T-helper 17 cell (primary cell): ENCODE measurements at regions not wholly inside any gene's neighbourhood (a gene's known extent, or its start where the extent isn't known, plus 50 kb on each side); places are given as distances from the start of the nearest gene placed in this dataset.

Experiments
- ATAC-seq: fragments of 150-1000 bp; cut with Tn5 transposase; 2 replicates; pipeline ENCODE4 v1.10.0; 2021; ENCODE audit warnings: mild to moderate bottlenecking, moderate library complexity
- DNase-seq, 3 donors: peaks; one replicate each; pipeline versions ENCODE4 v3.0.0 to v3.0.0-alpha.2; 2020 to 2021
- H3K9me3 ChIP-seq: one replicate; pipeline ENCODE4 v1.7.0; 2013; ENCODE audit warnings: low read length, mild to moderate bottlenecking; ENCODE audit not compliant: control insufficient read depth, poor library complexity, severe bottlenecking
- H3K27ac Mint-ChIP-seq: one replicate; pipeline ENCODE4 v1.8.0; 2022; ENCODE audit warnings: mild to moderate bottlenecking, moderate library complexity, mixed read lengths
- H3K27me3 Mint-ChIP-seq: one replicate; pipeline ENCODE4 v1.8.0; 2022; ENCODE audit warnings: mixed read lengths
- H3K36me3 Mint-ChIP-seq: one replicate; pipeline ENCODE4 v1.8.0; 2022; ENCODE audit warnings: low read depth, mixed read lengths
- H3K4me1 Mint-ChIP-seq: one replicate; pipeline ENCODE4 v1.8.0; 2022; ENCODE audit warnings: mild to moderate bottlenecking, mixed read lengths
- H3K4me3 Mint-ChIP-seq: one replicate; pipeline ENCODE4 v1.8.0; 2022; ENCODE audit warnings: mild to moderate bottlenecking, moderate library complexity, mixed read lengths

DNA sequence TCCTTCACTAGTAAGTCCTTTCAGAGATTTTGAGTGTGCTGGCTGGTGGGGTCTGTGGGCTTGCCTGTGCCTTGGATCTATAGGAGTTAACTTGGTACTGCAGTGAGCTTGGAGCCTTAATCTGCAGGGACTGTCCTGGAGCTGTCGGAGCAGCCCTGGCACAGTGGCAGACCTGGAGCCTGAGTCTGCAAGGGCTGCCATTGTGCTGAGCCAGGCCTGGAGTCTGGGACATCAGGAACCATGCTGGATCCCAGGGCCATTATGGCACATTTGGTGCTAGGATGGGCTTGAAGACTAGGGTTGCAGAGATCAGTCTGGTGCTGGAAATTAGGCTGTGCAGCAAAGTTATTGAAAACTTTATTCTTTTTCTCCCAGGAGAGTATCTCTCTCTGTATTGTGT lies 665.4 kb downstream of the METTL15 start:
- H3K9me3 ChIP-seq, result no peaks in the 10 kb centered on the region
- ATAC-seq, result no peak
- Mint-ChIP-seq H3K27me3 (no peaks in the 10 kb centered on the region), H3K4me1 (no peaks in the 10 kb centered on the region), H3K27ac (no peak overlapping the region), H3K4me3 (no peak overlapping the region), H3K36me3 (no peaks in the 10 kb centered on the region)
- no peak for DNase-seq

DNA sequence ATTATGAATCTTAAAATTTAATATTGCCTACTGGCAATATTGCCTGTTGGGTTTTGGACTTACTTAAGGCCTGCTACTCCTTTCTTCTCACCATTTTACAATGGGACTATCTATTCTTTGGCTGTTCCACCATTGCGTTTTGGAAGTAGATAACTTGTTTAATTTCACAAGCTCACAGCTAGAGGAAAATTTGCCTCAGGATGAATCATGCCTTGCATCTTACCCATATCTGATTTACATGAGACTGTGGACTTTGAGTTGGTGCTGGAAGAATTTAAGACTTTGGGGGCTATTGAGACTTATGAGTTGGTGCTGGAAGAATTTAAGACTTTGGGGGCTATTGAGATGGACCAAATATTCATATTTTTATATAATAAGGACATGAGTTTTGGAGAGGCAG lies 662.6 kb downstream of the METTL15 start:
- H3K27ac Mint-ChIP-seq, result no peak overlapping the region
- no peaks in the 10 kb centered on the region for H3K36me3 Mint-ChIP-seq
- no peaks in the 10 kb centered on the region for H3K4me1 Mint-ChIP-seq
- DNase-seq (no peak), ATAC-seq (no peak)
- no peaks in the 10 kb centered on the region for H3K9me3 ChIP-seq
- H3K4me3 Mint-ChIP-seq, result no peak overlapping the region
- no peaks in the 10 kb centered on the region for H3K27me3 Mint-ChIP-seq

DNA sequence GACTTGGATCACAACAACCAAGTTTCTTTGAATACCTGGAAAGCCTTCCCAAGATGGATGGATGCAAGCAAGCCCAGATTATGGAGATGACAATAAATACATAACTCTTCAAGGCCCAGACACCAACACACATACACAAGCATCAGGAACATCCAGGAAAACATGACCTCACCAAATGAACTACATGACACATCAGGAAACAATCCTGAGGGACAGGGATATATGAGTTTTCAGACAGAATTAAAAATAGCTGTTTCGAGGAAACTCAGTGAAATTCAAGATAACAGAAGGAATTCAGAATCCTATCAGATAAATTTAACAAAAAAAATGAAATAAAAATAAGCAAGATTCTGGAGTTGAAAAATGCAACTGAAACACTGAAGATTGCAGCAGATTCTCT lies 659.4 kb downstream of the METTL15 start:
- Mint-ChIP-seq H3K4me1 (no peaks in the 10 kb centered on the region), H3K36me3 (no peaks in the 10 kb centered on the region), H3K27ac (no peak overlapping the region), H3K4me3 (no peak overlapping the region), H3K27me3 (no peaks in the 10 kb centered on the region)
- DNase-seq, result no peak
- no peak for ATAC-seq
- H3K9me3 ChIP-seq, result no peaks in the 10 kb centered on the region

DNA sequence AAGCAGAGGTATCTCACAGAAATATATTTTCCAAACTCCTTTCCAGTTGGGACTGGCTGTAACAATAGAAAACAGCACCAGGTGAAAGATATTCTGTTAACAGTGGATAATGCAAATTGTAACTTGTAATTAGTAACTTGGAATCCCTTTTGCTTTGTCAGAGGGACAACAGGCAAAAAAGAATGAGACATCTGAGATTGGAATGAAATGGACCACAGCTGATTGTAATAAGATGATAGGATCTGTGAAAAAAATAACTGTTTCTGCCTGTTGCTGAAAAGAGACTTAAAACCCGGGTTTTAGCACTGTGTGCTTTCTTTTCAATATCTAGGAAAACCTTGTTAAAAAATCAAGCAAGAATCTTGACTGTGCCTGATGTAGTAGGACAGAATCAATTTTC lies 655.7 kb downstream of the METTL15 start:
- Mint-ChIP-seq H3K4me1 (no peaks in the 10 kb centered on the region), H3K4me3 (no peak overlapping the region), H3K27ac (no peak overlapping the region), H3K36me3 (no peaks in the 10 kb centered on the region), H3K27me3 (no peaks in the 10 kb centered on the region)
- ATAC-seq, result no peak
- no peaks in the 10 kb centered on the region for H3K9me3 ChIP-seq
- no peak for DNase-seq

DNA sequence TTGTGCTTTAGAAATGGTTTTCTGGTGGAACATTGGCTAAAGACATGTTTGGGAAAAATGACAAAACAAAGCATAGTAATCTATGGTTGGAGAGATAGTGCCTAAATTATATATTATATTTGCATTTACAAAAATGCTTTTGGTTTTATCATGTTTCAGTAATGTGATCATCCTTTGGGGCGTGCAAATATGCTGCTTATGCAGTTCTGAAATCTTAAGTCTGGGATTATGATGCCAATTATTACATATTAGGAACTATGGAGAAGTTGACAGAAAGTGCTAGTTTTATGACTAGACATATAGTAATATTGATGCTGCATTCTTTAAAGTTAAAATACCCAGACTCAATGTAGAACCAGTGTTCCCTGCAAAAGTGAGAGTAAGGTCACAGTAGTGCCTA lies 655.0 kb downstream of the METTL15 start:
- H3K9me3 ChIP-seq, result no peaks in the 10 kb centered on the region
- H3K27me3 Mint-ChIP-seq, result no peaks in the 10 kb centered on the region
- H3K4me1 Mint-ChIP-seq, result no peaks in the 10 kb centered on the region
- H3K27ac Mint-ChIP-seq, result no peak overlapping the region
- DNase-seq (no peak), ATAC-seq (no peak)
- H3K36me3 Mint-ChIP-seq, result no peaks in the 10 kb centered on the region
- no peak overlapping the region for H3K4me3 Mint-ChIP-seq

DNA sequence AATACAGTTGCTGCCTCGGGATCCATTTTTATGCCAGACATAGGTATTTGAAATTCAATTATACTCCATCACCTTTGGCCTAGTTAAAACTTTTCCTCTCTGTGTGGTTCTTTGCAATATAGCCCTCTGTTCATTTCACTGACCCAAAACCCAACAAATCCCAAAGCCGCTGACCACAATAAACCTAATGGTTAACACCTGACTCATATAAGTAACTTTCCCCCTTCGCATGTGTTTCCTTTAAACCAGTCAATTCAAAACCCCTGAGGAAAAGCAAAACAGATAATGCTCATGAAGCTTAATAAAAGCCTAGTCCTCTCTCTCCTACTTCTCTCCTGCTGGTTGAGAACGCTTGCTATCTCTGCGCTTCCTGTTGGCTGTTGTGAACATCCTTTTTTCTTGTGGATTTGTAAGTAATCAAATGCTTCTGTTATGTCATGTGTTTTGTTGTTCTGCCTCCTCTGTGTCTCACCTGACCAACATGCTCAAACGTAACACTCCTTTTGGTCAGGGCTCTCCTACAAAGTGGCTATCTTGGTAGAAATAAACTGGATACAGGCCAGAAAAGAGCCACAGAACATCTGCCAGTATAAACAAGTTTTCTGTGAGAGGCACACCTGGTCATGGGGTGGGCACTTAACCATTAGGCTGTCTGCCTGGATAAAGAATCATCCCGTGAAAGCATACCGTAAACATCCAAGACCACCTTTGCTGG lies 652.6 kb downstream of the METTL15 start:
- DNase-seq, result no peak
- no peak overlapping the region for H3K4me3 Mint-ChIP-seq
- H3K36me3 Mint-ChIP-seq, result no peaks in the 10 kb centered on the region
- H3K27me3 Mint-ChIP-seq, result no peaks in the 10 kb centered on the region
- H3K4me1 Mint-ChIP-seq, result no peaks in the 10 kb centered on the region
- no peak overlapping the region for H3K27ac Mint-ChIP-seq
- no peak for ATAC-seq
- H3K9me3 ChIP-seq, result no peaks in the 10 kb centered on the region

DNA sequence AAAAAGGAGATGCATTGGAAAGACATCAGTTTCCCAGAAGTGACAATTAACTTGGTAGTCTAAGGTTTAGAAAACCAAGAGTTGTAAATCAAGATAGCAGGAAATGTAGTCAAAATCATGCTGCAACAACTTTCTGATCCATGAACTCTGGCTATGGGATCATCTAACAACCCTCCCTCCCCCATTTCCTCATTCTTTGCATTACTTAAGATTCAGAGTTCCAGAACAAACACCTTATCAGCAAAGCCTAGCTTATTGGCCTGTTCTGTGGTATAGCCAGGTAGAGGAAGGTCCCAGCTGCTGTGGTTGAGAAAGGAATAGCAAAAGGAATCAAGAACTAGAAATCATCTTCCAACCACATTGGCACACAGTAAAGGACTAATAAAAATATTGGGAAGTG lies 651.1 kb downstream of the METTL15 start:
- DNase-seq (no peak), ATAC-seq (no peak)
- Mint-ChIP-seq H3K27ac (no peak overlapping the region), H3K36me3 (no peaks in the 10 kb centered on the region), H3K4me1 (no peaks in the 10 kb centered on the region), H3K27me3 (no peaks in the 10 kb centered on the region), H3K4me3 (no peak overlapping the region)
- no peaks in the 10 kb centered on the region for H3K9me3 ChIP-seq

DNA sequence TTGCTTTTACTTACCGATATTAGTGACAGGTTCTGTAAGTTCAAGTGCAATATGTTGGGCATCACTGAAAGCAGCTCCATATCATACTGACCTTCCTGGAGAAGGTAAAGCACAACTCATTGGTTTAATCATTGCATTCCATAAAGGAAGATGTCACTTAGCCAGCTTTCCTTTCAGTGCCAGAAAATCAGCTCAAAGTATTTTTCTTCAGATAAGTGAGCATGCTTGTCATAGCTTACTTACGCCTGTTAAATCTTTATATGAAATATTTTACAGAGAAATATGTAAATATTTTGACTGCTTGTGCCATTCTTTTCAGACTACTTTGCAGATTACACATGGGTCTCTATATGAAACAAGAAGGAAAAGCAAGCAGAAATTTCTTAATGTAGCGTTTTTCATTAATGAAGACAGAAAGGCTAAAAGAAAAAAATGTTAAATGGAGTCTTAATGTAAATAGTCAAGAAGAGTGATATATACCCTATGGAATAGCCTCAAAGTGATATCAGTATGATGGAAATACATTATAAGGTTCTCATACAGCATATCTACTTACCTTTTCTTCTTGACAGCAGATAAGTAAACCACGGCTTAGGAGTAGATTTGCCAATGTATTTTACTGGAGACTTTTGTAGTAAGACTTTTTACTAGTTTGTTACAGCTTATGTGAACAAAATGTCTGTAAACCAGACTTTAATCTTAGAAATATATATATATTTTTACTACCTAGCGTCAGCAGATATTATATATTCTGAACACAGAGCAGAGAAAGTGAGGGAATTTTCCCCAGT lies 649.7 kb downstream of the METTL15 start:
- Mint-ChIP-seq H3K36me3 (no peaks in the 10 kb centered on the region), H3K27ac (no peak overlapping the region), H3K4me1 (no peaks in the 10 kb centered on the region), H3K27me3 (no peaks in the 10 kb centered on the region), H3K4me3 (no peak overlapping the region)
- ATAC-seq (no peak), DNase-seq (no peak)
- H3K9me3 ChIP-seq, result no peaks in the 10 kb centered on the region

DNA sequence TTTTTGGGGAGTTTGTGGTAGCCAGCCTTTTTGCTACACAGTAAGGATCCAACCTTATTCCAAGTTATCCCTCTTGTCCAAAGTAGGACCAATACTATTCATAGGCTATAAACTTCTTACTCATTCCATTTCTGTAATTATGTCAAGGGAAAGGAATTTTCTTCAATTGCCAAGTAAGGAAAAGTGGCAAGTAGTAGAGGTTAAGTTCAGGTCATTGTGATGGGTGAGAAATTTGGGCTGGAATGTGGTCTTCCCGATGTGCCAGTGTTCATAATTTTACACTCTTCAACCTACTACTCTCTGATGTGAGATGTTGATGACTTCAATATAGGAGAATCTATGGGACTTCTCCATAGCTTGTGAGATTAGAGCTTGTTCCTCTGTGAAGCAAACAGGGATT lies 648.8 kb downstream of the METTL15 start:
- DNase-seq (no peak), ATAC-seq (no peak)
- no peaks in the 10 kb centered on the region for H3K4me1 Mint-ChIP-seq
- no peaks in the 10 kb centered on the region for H3K27me3 Mint-ChIP-seq
- H3K36me3 Mint-ChIP-seq, result no peaks in the 10 kb centered on the region
- H3K9me3 ChIP-seq, result no peaks in the 10 kb centered on the region
- no peak overlapping the region for H3K4me3 Mint-ChIP-seq
- H3K27ac Mint-ChIP-seq, result no peak overlapping the region

DNA sequence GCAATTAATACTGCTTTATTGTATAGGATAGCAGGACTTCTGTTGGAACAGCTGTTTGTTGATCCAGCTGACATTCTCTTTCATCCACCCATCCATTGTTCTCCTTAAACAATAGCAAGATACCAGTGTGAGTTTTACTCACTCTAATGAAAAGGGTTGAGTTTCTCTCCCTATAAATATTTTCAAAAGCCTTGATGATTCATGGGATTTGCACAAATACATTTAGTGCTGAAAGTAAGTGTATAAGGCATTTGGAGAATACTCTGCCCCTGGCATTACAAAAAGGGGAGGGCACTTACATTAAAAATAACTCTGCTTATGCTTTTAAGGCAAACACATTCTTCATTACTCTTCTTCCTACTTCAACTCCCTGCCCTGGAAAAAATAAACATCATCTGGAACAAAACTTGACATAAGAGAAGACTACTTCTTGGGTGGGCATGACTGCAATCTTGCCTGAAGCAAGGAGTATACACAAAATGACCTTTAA lies 634.9 kb downstream of the METTL15 start:
- no peaks in the 10 kb centered on the region for H3K4me1 Mint-ChIP-seq
- no peaks in the 10 kb centered on the region for H3K27me3 Mint-ChIP-seq
- no peak for ATAC-seq
- H3K27ac Mint-ChIP-seq, result no peak overlapping the region
- H3K4me3 Mint-ChIP-seq, result no peak overlapping the region
- no peak for DNase-seq
- no peaks in the 10 kb centered on the region for H3K36me3 Mint-ChIP-seq
- H3K9me3 ChIP-seq, result no peaks in the 10 kb centered on the region

DNA sequence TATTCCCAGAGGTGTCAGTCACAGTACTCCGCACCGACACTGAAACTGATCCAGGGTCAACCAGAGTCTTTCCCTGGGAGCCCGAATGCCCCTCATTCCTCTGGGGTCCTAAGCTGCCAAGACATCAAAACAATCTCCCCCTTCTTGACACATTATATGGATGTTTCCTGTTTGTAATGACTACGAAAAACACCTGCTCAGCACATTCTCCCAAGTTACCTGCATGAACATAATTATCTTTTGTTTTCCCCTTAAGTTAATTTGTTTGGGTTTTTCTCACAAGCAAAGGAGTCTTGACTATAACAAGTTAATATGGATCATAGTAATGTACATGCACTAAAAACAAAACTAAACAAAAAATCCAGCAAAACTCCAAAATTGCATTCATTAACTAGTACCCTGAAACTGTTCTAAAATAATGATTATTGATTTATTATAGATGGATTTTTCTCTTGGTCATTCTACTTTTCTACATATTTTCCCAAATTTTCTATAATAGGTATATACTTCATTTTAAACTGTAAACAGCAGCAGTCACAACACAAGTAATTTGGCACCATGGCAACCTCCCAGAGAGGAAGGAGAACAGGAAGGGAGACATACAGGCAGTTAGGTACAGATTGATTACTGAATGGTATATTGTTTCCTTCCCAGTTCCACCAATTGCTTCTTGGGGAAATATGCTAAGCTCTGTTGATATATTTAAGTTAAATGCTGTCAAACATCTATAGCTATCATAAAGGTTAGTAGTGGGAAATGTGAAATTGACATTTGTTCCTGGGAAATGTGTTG lies 631.5 kb downstream of the METTL15 start:
- ATAC-seq (no peak), DNase-seq (no peak)
- Mint-ChIP-seq H3K4me3 (no peak overlapping the region), H3K36me3 (no peaks in the 10 kb centered on the region), H3K27ac (no peak overlapping the region), H3K4me1 (no peaks in the 10 kb centered on the region), H3K27me3 (no peaks in the 10 kb centered on the region)
- H3K9me3 ChIP-seq, result no peaks in the 10 kb centered on the region

DNA sequence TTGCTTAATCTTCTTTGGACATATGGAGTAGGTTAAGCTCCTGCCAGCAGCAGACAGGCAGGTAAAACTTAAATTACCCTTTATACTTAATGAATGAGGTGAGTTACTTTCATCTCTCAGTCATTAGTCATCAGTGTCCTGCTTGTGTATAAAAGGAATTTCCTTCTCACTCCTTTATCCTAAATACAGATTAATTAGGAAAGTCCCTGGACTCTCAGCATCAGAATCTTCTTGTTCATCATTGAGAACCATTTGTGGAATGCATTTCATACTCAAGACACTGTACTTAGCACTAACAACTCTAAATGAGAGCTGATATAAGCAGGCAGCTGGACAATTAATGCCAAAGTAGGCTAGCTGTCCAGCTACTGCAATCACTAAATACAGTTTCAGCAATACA lies 630.4 kb downstream of the METTL15 start:
- H3K4me1 Mint-ChIP-seq, result no peaks in the 10 kb centered on the region
- H3K36me3 Mint-ChIP-seq, result no peaks in the 10 kb centered on the region
- no peak overlapping the region for H3K4me3 Mint-ChIP-seq
- no peaks in the 10 kb centered on the region for H3K27me3 Mint-ChIP-seq
- no peaks in the 10 kb centered on the region for H3K9me3 ChIP-seq
- DNase-seq (no peak), ATAC-seq (no peak)
- no peak overlapping the region for H3K27ac Mint-ChIP-seq

DNA sequence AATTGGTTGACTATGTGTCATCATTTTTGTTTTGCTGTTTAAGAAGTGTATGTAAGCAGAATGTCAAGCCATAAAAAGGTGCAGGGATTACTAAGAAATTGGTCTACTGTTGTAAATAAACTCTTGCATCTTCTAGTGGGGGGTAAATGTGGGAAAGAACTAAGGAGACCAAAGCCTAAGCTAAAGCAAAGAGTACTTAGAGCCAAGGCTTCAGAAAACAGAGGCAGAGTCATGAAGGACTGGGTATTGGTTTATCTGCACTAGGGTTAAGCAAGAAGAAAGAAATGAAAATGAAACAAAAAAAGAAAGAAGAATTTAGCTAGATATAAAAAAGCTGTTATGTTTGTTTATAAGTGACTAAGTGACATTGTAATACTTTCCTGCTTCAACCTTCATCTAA lies 628.1 kb downstream of the METTL15 start:
- no peaks in the 10 kb centered on the region for H3K9me3 ChIP-seq
- Mint-ChIP-seq H3K27ac (no peak overlapping the region), H3K4me3 (no peak overlapping the region), H3K36me3 (no peaks in the 10 kb centered on the region), H3K27me3 (no peaks in the 10 kb centered on the region), H3K4me1 (no peaks in the 10 kb centered on the region)
- no peak for DNase-seq
- ATAC-seq, result no peak
